ENCODE measurements at regions not wholly inside any gene's neighbourhood (a gene's known extent, or its start where the extent isn't known, plus 50 kb on each side); places are given as distances from the start of the nearest gene placed in this dataset.

DNA sequence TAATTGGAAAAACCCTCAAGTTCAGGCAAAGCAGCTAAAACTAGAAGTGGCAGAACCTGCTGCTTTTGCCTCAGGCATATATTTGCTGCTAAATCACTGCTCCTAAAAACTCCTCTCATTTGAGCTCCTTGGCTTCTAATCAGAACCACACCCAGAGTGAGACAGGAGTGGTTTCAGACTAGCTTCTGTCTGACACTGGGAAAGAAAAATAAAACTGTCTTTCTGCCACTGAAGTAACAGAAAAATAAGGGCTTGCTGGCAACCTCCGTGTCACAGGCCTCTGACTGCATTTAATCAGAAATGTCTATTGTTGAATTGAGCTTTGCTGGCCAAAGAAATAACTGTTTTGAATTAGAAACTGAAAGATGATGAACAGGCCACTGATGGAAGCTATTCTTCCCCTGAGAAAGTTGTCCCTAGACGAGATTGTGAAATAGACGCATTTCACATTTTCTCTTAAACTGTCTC lies 52.1 kb upstream of the RAP2C start:
- Mint-ChIP-seq H3K27me3 (peaks cover 0 to 2% (median 0%) of the 10 kb centered on the region in 5 donors), H3K4me3 (no peak overlapping the region), H3K9me3 (no peaks in the 10 kb centered on the region), H3K27ac (no peak overlapping the region), H3K36me3 (no peaks in the 10 kb centered on the region), H3K4me1 (peaks cover 0 to 6% (median 0%) of the 10 kb centered on the region in 7 donors)
- ATAC-seq = no peak
- ChIA-PET POLR2A (no interaction called here), CTCF (no interaction called here)
- Histone ChIP-seq H3K36me3 (ENCODE audit: control insufficient read depth in 2 of 3, insufficient read depth in 3 of 3, low read length in 3 of 3) (no peaks in the 10 kb centered on the region), H3K27me3 (ENCODE audit: control insufficient read depth in 2 of 2, insufficient read depth in 2 of 2, low read length in 2 of 2) (no peaks in the 10 kb centered on the region), H3K27ac (ENCODE audit: low read depth, low read length) (no peak overlapping the region), H3K4me3 (ENCODE audit: low read length) (no peak overlapping the region), H3K9me3 (ENCODE audit: control insufficient read depth in 2 of 3, low read length in 3 of 3) (no peaks in the 10 kb centered on the region), H3K4me1 (ENCODE audit: control insufficient read depth in 2 of 2, insufficient read depth in 2 of 2, low read length in 2 of 2) (no peaks in the 10 kb centered on the region)
- DNase-seq = no peak
- intact Hi-C loops (cut with micrococcal nuclease) = no loop called here

DNA sequence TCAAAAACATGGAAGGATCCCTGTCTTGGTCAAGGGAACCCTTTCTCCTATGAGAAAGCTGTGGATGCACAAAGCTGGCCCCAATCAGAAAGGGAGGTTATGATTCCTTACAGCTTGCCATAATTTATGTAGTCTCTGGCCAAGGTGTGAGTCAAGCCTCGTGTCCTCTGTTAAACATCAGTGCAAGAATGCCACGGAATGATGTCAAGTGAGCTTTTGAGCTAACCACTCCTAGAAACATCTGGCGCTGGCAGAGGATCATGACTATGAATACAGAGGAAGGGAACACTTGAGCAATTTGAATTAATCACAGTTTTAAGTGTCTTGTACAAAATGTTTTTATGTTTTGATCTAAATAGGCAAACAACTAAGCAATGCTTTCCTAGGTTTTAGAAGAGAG lies 51.5 kb upstream of the RAP2C start:
- Histone ChIP-seq H3K9me3 (ENCODE audit: control insufficient read depth in 2 of 3, low read length in 3 of 3) (no peaks in the 10 kb centered on the region), H3K36me3 (ENCODE audit: control insufficient read depth in 2 of 3, insufficient read depth in 3 of 3, low read length in 3 of 3) (no peaks in the 10 kb centered on the region), H3K4me1 (ENCODE audit: control insufficient read depth in 2 of 2, insufficient read depth in 2 of 2, low read length in 2 of 2) (no peaks in the 10 kb centered on the region), H3K4me3 (ENCODE audit: low read length) (no peak overlapping the region), H3K27ac (ENCODE audit: low read depth, low read length) (no peak overlapping the region), H3K27me3 (ENCODE audit: control insufficient read depth in 2 of 2, insufficient read depth in 2 of 2, low read length in 2 of 2) (no peaks in the 10 kb centered on the region)
- H3K27me3 Mint-ChIP-seq = peaks cover 0 to 2% (median 0%) of the 10 kb centered on the region in 5 donors
- no peak overlapping the region for H3K27ac Mint-ChIP-seq
- DNase-seq (no peak), ATAC-seq (no peak)
- CTCF ChIA-PET = no interaction called here
- H3K4me1 Mint-ChIP-seq = peaks cover 0 to 6% (median 0%) of the 10 kb centered on the region in 7 donors
- H3K4me3 Mint-ChIP-seq = no peak overlapping the region
- intact Hi-C loops (cut with micrococcal nuclease) = no loop called here
- H3K36me3 Mint-ChIP-seq = no peaks in the 10 kb centered on the region
- H3K9me3 Mint-ChIP-seq = no peaks in the 10 kb centered on the region
- POLR2A ChIA-PET = no interaction called here

- POLR2A ChIA-PET = no interaction called here
- intact Hi-C loops (cut with micrococcal nuclease) = no loop called here
- H3K27ac Mint-ChIP-seq = no peak overlapping the region
- H3K36me3 Mint-ChIP-seq = no peaks in the 10 kb centered on the region
- no peak overlapping the region for H3K4me3 ChIP-seq (ENCODE audit: low read length)
- CTCF ChIA-PET = no interaction called here
- no peak overlapping the region for H3K27ac ChIP-seq (ENCODE audit: low read depth, low read length)
- H3K9me3 Mint-ChIP-seq = no peaks in the 10 kb centered on the region
- DNase-seq (no peak), ATAC-seq (no peak)
- H3K36me3 ChIP-seq (ENCODE audit: control insufficient read depth in 2 of 3, insufficient read depth in 3 of 3, low read length in 3 of 3) = no peaks in the 10 kb centered on the region
- no peaks in the 10 kb centered on the region for H3K4me1 ChIP-seq (ENCODE audit: control insufficient read depth in 2 of 2, insufficient read depth in 2 of 2, low read length in 2 of 2)
- peaks cover 0 to 2% (median 0%) of the 10 kb centered on the region in 5 donors for H3K27me3 Mint-ChIP-seq
- H3K27me3 ChIP-seq (ENCODE audit: control insufficient read depth in 2 of 2, insufficient read depth in 2 of 2, low read length in 2 of 2) = no peaks in the 10 kb centered on the region
- peaks cover 0 to 6% (median 0%) of the 10 kb centered on the region in 7 donors for H3K4me1 Mint-ChIP-seq
- no peak overlapping the region for H3K4me3 Mint-ChIP-seq
- H3K9me3 ChIP-seq (ENCODE audit: control insufficient read depth in 2 of 3, low read length in 3 of 3) = no peaks in the 10 kb centered on the region
Observed at GRCh38 chrX:132270021-132270420, 50.8 kb upstream of the RAP2C start.

All from naive thymus-derived CD4-positive, alpha-beta T cell (primary cell).